ENCODE measurements at regions not wholly inside any gene's neighbourhood (a gene's known extent, or its start where the extent isn't known, plus 50 kb on each side); places are given as distances from the start of the nearest gene placed in this dataset.

DNA sequence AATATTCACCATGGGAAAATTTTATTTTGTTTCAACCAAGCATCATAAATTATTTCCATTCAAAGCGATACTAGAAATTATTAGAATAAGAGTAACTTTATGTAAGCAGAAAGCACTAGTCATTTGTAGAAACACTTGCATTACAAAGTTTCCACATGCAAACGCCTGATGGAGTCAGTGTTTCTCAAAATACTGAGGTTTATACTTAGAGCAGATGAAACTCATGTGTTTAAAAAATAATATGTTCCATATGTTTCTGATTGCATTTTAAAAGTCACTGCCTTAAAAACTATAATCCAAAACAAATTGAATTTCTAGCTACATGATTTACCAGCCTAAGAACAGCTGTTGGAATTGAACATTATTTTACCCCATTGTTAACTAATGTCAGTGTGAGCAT, 1246.4 kb downstream of the SLC16A7 start:
- TF ChIP-seq, protein P1, sequence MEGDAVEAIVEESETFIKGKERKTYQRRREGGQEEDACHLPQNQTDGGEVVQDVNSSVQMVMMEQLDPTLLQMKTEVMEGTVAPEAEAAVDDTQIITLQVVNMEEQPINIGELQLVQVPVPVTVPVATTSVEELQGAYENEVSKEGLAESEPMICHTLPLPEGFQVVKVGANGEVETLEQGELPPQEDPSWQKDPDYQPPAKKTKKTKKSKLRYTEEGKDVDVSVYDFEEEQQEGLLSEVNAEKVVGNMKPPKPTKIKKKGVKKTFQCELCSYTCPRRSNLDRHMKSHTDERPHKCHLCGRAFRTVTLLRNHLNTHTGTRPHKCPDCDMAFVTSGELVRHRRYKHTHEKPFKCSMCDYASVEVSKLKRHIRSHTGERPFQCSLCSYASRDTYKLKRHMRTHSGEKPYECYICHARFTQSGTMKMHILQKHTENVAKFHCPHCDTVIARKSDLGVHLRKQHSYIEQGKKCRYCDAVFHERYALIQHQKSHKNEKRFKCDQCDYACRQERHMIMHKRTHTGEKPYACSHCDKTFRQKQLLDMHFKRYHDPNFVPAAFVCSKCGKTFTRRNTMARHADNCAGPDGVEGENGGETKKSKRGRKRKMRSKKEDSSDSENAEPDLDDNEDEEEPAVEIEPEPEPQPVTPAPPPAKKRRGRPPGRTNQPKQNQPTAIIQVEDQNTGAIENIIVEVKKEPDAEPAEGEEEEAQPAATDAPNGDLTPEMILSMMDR (IDR thresholded peaks at IDR 0.05), result no peak
- no peak for TF ChIP-seq EZH2 (IDR thresholded peaks at IDR 0.05)
- TF ChIP-seq EZH2phosphoT487 (IDR thresholded peaks at IDR 0.05), result no peak
